ENCODE measurements at regions not wholly inside any gene's neighbourhood (a gene's known extent, or its start where the extent isn't known, plus 50 kb on each side); places are given as distances from the start of the nearest gene placed in this dataset.
"Not testable (repeated sequence)": the region's sequence is repeated elsewhere in the genome, so short reads cannot be mapped to it uniquely, and the experiment has no call there.

GRCh38 chr9:720239-720881 lies 121.1 kb upstream of the DMRT1 start:
- no peak for DNase-seq

- no peak for DNase-seq
Observed at GRCh38 chr9:722388-722980, 119.0 kb upstream of the DMRT1 start.

GRCh38 chr9:724461-724860 lies 117.0 kb upstream of the DMRT1 start:
- not testable (repeated sequence) for DNase-seq

- no peak for DNase-seq
Observed at GRCh38 chr9:726005-726404, 115.5 kb upstream of the DMRT1 start.

GRCh38 chr9:727767-728166 lies 113.7 kb upstream of the DMRT1 start:
- DNase-seq, result no peak

- no peak for DNase-seq
Observed at GRCh38 chr9:728535-728934, 113.0 kb upstream of the DMRT1 start.

- DNase-seq, result no peak
Observed at GRCh38 chr9:731474-731873, 110.0 kb upstream of the DMRT1 start.

GRCh38 chr9:734831-735511 lies 106.5 kb upstream of the DMRT1 start:
- no peak for DNase-seq

GRCh38 chr9:737400-738120 lies 103.9 kb upstream of the DMRT1 start:
- DNase-seq, result no peak

GRCh38 chr9:738209-738915 lies 103.1 kb upstream of the DMRT1 start:
- no peak for DNase-seq

- DNase-seq, result no peak
Observed at GRCh38 chr9:739362-739761, 102.1 kb upstream of the DMRT1 start.

GRCh38 chr9:740221-740620 lies 101.3 kb upstream of the DMRT1 start:
- DNase-seq, result no peak

GRCh38 chr9:742104-742503 lies 99.4 kb upstream of the DMRT1 start:
- DNase-seq, result no peak

- DNase-seq, result no peak
Observed at GRCh38 chr9:742914-743589, 98.4 kb upstream of the DMRT1 start.

GRCh38 chr9:744046-744712 lies 97.3 kb upstream of the DMRT1 start:
- no peak for DNase-seq

GRCh38 chr9:744790-745484 lies 96.6 kb upstream of the DMRT1 start:
- no peak for DNase-seq

GRCh38 chr9:745761-746380 lies 95.6 kb upstream of the DMRT1 start:
- DNase-seq, result no peak

GRCh38 chr9:746661-747434 lies 94.6 kb upstream of the DMRT1 start:
- DNase-seq, result no peak

GRCh38 chr9:747567-747966 lies 93.9 kb upstream of the DMRT1 start:
- DNase-seq, result no peak

Data from CD4-positive, alpha-beta T cell treated with Interleukin-12 subunit alpha and Interleukin-12 subunit beta, for 1 hour (primary cell).